Right lobe of liver (tissue), 4 donors: ENCODE measurements at regions not wholly inside any gene's neighbourhood (a gene's known extent, or its start where the extent isn't known, plus 50 kb on each side); places are given as distances from the start of the nearest gene placed in this dataset.

Experiments used
- CTCF ChIP-seq, 4 donors: fragments of 200-600 bp in 3 of 4; fragments of 450-650 bp in 1 of 4; IDR thresholded peaks; one replicate each; pipeline versions ENCODE4 v1.5.1 to v1.8.0; 2016 to 2022; ENCODE audit warnings: antibody characterized with exemption in 4 of 4, mild to moderate bottlenecking in 2 of 4
- POLR2A ChIP-seq: fragments of 450-650 bp; IDR thresholded peaks from one replicate; pipeline ENCODE4 v1.6.1; 2017; ENCODE audit warnings: antibody characterized with exemption, mild to moderate bottlenecking
- donor health status: DM: no; HTN: no; CAD: no.
- donor health status: DM: no; HTN: no; CAD: no.
- donor health status: DM: no; HTN: yes; CAD: no.

DNA sequence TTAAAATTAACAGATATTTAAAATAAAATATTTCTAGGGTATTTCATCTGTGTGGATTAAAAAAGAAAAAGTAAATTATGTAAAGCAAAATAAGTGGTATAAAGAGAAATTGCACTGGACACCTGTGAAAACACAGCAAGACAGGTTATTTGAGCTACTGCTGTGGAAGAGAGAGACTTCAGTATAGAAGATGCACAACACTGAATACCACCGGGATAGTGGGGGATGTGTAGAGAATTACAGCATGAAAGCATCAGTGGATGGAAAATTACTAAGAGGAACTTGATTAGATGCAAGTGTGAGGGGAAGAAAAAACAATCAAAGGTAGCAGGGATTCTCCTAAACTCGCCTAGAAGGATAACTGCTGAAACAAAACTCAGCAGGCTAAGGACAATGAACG is 1242.5 kb upstream of the GBE1 start:
- TF ChIP-seq CTCF (IDR thresholded peaks at IDR 0.05) (no peak), POLR2A (no peak)
